HG03045 (cell line): ENCODE measurements at regions not wholly inside any gene's neighbourhood (a gene's known extent, or its start where the extent isn't known, plus 50 kb on each side); places are given as distances from the start of the nearest gene placed in this dataset.

Experiments used
- ATAC-seq: cut with Tn5 transposase; IDR thresholded peaks from one replicate; pipeline ENCODE4 v1.9.1; 2021; ENCODE audit warnings: mild to moderate bottlenecking, moderate library complexity; ENCODE audit not compliant: unreplicated experiment

DNA sequence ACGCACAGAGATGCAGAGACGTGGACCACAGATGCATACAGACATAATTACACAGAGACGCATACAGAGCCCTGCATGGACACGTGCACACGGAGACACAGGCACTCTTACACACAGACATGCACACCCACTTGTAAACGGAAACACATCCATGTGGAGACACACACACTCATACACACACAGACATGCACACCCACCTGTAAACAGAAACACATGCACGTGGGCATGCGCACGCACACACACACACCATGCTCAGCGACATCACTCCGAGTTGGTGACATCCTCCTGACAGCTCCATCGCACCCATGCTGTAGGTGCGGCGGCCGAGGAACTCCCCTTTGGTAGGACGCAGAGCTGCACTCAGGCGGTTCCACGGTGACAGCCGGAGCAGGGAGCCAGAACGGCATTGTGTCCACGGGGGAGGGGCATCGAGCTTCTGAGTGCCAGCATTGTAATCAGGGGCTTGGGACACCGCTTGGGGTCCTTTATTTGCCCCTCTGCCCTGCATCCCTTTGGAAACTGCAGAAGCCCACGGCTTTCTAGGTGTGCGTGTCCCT is 233.5 kb downstream of the RBFOX3 start:
- no peak for ATAC-seq

DNA sequence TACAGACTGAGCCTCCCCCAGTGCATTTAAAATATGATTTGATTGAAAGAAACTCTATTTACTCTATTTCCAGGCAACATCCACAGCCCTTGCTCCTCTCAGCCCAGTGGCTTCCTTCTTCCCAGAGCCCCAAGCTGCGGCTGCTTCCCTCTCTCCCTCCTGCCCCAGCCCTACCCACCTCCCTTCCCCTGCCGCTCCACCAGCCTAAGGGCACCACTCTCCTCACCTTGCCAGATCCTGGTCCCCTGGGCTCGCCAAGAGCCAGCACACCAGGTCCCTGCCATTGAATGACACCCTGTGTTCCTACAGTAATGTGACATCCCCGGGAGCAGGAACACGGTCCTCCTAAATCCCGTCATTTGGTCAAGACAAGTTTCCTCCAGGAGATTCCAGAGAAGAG is 236.0 kb downstream of the RBFOX3 start:
- ATAC-seq = no peak

DNA sequence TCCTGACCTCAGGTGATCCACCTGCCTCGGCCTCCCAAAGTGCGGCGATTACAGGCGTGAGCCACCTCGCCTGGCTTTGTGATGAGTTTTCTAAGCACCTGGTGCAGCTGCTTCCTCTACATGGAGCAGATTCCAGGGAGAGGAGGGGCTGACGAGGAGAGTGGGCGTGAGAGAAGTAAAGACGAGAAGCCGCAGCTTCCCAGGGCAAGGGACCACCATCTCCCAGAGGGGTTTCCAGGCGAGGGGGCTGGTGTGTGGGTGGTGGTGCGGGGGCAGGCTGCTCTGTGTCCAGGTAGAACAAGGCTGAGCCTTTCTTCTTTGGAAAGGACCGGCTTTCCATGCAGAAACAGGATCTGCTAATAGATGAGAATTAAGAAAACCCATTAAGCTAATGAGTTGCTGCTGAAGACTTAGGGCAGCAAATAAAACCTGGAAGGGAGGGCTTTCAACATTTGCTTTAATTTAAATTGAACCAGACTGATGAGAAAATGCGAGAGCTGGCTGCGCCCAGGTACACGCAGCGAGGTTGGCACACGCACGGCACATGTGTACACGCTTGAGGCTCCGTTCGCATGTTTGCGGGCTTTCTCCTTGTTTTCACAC is 236.7 kb downstream of the RBFOX3 start:
- ATAC-seq = no peak

DNA sequence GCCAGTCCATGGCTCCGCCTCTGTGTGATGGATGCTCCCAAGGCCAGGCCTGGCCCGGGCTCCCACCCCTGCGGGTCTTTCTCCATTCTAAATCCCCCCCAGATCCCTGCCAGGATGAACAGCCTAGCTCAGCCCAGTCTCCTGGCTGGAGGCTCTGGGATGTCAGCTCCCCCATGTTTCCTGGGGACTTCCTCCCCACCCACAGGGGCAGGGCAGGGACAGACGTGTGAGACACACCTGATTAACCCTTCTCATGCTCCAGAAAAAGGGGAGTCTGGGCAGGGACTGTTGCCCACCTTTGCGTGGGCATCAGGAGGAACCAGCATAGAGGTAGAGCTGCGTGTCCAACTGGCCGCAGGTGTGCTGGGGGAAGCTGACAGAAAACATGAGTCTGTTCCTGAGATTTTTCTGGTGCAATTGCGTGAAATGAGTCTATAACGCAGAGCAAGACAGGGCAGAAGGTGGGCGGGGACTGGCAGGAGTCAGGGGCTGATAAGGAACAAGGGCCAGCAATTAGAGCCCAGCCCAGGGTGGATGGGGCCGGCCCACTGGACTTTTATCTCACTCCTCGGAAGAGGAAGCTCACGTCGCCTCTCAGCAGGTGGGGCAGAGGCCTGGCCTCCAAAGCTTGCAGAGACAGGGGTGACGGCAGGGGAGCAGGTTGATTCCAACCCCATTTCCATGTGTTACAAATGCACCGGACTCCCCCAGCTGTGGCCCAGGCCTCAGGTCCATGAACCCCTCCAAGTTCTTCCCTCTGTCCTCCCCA is 238.2 kb downstream of the RBFOX3 start:
- no peak for ATAC-seq

DNA sequence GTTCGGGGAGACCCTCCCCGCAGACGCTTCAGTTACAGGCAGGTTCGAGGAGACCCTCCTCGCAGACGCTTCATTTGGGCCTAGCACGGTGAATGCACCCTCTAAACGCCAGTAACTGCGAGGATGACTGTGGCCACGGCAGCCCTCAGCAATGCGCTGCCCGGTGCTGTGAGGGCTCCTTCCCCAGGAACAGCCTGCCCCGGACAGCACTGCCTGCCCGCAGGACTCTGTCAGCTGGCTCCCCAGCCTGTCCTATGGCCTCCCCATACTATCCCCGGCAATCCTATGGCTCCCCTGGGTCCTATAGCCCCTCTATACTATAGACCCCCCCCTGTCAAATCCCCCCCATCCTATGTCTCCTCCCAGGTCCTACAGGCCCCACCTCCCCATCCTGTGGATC is 238.9 kb downstream of the RBFOX3 start:
- ATAC-seq = no peak

DNA sequence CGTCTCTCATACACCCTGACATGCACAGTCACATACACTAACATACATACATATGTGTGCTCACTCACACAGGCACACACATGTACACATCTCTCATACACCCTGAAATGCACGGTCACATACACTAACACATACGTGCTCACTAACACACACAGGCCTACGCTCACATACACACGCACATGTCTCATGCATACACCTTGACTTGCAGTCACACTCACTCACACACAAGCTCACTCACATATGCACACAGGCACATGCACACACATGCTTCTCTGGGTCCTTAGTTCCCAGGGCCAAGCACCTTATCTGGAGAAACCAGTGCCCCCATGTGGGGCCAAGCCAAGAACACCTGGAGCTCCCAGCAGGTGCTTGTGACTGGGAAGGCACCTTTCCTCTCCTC is 240.3 kb downstream of the RBFOX3 start:
- ATAC-seq = no peak

DNA sequence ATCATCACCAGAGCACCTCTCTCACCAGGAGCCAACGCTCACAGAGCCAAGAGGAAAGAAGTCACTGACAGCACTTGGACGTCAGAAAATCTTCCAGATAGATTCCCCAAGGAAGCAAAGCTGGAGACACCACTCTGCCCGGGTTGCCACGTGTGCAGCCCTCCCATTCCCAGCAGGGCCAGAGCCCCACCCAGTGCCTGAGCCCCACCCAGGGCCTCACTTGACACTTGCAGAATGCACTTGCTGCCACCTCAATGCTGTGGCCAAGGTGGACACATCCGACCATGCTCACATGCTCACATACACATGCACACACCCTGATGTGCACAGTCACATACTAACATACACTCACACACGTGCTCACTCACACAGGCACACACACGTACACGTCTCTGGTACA is 240.7 kb downstream of the RBFOX3 start:
- no peak for ATAC-seq

DNA sequence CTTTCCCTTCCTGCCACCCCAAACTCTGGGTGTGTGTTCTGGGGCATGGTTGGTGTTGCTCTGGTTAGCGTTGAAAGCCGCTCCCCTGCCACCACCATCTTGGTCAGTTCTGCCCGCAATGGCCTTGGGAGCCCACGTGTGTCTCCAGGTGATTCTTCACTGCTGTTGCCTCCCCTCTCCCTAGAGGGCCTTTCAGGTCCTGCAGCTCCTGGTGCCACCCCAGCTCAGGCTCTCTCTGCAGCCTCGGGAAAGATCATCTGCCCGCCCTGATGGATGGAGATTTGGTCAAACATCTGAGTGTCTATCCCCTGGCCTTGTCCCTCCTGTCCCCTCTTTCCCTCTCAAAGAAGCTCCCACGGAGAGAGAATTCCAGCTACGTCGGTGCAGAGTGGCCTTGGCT is 241.3 kb downstream of the RBFOX3 start:
- no peak for ATAC-seq

DNA sequence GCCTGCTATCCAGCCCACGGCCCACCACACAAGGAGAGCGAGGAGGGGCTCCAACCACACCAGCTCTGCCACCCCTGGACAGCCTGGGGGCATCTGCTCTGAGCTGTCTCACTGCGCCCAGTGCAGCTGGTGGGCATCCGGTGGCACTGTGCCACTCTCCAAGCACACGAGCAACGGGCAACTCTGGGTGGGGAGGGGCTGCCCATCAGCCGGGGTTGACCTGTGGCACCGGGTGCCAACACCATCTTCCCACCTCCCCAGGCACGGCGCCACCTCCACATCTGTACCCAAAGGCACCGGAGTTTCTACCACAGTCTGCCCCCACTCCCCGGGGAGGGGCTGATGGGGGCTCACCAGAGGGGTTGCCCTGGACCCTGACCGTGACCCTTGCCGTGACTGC is 241.8 kb downstream of the RBFOX3 start:
- ATAC-seq = no peak

DNA sequence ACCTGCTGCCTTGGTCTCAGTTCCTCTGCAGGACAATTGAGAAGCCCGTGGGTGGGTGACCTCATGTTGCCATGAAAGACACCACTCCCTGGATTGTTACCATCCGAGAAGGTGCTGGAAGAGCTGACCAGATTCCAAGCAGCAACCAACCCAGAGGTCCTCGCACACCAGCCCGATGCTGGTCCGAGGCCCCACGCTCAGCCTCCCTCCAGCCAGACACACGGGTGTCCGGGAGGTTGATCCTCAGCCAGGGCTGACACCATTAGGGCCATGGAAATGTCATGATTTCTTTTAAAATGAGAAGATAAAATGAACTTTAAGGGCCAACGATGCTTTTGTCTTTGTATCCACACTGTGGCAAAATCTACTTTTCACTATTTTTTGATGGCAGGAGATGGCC is 242.3 kb downstream of the RBFOX3 start:
- no peak for ATAC-seq

DNA sequence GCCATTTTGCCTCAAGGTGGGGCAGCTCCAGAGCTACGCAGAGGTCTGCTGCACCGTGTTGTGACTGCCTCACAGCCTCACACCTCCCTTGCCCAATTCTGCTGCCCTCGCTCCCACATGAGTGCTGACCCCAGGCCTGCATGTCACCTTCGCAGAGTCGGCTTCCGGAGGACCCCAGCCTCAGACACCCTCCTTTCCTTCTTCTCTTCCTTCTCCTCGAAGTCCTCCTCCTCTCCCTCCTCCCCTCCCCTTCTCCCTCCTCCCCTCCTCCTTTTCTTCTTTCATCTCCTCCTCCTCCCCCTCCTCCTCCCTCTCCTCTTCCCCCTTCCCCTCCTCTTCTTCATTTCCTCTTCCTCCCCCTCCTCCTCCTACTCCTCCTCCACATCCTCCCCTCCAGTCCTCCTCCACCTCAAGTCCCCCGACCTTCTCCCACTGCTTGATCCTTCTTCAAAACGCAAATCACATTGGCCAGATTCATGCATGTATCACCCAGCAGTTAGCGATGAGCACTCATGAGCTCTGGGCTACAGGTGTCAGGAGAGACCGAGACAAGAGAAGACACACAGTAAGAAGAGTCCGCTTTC is 243.8 kb downstream of the RBFOX3 start:
- no peak for ATAC-seq

DNA sequence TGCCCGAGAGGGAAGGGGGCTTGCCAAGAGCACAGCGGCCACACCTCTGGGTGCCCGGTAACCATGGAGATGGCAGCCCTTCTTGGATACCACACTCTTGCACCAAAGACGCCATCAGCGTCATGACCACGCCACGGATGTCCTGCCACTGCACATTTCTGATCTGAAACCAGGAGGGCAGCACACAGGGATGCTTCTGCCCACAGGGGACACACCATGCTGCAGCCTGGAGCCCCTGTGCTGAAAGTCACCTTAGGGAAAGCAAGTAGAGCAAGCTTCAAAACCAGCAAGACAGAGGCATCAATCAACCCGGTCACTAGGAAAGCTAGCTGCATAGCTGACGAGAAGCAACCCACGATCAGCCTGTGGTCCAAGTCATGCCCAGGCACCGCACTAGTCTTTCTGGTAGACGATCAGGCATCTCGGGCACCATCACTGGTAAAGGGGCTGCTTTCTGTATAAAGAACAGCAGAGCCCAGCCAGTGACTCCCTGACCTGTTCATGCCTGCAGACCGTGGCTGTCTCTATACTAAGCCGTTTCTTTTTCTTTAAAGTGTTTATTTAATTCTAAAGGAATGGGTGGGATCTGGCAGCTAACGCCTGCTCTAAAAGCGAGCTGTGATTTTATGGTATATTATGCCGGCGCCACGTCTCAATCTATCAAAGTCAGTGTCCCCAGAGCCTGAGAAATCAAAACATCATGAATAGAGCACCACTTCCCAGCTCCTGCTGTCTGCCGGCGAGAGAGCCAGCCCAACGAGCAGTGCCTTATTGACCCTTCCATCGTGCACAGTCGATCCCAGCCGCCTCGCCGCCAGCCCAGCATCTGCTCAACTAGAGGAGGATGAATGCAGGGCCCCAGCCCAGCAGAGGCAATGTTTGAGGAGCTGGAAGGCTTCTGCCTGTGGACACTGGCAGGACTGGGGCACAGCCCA is 244.7 kb downstream of the RBFOX3 start:
- ATAC-seq = no peak

DNA sequence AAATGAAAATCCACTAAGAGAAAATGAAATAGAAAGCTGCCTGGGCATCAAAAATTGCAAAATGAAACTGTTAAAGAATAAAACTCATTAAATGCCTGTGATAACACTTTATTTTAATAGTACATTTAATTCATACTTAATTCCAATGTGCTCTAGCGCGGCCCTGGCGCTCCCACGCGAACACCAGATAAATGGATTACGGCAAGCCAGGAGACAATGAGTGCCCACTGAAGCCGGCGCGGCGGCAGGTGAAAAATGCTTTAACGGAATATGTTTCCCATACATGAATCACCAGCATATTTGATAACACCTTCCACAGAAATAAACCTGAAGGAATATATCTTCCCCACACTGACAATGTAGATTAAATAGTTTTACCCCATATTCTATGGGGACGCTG is 245.5 kb downstream of the RBFOX3 start:
- no peak for ATAC-seq

DNA sequence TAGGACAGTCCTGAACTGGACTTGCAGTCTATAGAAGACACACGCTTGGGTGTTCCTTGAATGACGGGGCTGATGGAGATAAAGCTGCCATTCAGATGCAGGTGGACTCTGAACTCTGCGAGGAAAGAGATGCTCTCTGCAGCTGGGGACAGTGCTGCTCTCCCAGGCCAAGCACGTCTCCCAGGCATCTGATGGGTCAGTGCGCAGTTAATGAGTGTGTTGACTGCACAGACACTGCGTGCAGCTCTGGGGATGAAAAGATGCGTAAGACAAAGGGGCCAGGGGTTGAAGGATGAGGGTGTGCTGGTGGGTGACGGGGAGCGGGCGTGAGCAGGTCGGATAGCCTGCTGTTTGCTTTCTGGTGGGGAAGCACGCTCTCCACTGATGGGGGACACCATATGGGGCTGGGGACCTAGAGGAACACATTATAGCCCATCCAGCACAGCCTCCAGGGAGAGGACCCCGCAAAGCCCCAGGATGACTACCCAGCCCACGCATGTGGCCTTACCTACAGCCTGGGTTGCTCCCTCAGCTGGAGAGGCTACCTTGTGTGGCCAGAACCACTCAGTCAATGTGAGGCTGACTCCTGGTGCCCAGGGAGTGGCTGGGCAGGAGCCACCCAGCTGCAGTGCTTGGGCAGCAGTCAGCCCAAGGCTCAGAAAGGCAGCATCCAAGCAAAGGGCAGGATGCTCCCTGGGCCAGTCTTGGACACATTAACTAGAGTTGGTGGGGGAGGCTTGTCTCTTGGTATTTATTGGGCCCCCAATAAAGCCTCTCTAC is 246.3 kb downstream of the RBFOX3 start:
- no peak for ATAC-seq

DNA sequence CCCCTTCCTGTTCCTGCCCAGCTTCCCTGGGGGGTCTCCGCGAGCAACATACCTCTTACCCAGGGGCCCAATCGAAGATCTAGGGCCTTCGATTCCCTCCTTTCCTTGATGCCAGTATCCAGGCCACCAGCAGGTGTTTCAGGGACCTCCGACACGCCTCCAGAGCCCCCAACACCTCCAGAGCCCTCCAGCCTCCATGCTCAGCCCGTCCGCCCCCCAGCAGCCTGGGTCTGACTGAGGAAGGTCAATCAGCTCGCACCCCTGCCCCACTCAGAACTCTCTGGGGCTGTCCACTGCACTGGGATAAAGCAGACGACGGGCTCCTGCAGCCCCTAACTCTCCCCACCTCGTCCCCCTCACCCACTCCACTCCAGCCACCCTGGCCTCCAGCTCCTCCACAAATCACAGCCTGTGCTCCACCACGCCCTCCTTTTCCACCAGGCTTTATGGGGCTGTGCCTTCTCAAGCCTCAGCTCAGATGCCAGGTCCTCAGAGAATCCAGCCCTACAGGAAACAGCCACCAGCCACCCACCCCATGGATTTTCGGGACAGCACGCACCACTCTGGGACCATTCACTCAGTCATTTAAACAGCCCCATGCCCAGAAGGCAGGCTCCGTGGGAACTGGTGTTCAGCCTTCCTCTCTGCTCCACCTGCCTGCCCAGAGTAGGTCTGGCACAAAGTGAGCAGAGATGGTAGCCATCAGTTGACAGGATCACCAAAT is 247.1 kb downstream of the RBFOX3 start:
- no peak for ATAC-seq

DNA sequence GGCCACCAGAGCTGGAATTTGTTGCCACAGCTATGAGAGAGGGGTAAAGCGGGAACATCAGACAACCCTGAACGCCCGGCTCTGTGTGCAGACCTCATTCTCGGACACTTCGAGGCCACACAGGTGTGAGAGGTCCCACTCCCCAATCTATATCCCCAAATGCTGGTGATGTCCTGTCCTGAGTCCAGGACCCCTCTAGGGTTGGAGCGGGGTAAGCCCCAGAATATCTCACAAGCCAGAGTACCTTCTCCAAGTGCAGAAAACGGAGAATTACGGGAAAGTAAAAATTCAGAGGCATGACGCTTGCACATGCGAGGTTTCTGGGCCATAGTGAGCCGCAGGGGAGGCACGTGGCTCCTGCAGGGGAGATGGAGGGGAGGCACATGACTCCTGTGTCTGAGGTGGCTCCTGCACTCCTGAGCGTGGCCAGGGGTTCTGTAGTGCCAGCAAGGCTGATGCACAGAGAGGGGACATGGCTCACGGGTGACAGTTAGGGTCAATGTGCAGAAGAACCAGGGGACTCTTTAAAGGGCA is 248.0 kb downstream of the RBFOX3 start:
- no peak for ATAC-seq

DNA sequence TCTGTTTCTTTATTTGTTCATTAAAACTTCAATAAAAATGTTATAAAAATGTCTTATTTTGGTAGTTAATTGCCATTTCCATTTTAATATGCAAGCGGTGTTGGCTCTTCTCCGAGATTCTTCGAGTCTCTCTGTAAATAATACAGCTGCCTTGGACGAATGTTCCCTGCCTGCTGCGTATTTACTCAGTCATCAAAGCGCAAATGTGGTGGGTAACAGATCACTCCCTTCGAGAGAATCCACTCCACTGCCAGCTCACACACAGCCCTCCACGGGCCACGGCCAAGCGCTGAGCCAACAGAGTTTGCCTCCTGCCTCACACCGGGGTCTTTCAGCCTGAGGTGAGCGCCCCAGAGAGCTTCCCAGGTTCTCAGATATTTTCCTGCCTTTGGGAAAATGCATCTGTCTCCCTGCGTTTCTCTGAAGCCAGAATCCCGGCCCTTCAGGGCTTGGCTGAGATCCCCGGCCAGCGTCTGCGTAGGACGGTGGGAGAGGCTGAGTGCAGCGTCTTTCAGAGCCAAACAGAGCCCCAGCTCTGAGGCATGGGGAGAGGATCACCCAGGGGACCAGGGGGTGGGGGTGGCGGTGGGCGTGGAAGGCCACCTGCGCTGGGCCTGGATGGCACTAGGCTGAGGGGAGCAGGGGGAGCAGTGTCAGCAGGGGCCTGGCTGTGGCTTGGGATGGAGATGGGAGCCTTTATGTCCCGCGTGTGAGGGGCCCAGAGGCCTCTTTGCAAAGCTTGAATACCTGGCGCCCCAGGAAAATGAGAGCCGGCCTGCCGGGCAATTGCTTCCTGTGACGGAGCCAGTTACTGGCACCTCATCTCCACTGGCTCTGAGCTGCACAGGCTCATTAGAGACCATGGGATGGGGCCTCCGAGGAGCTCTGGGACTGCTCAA is 248.7 kb downstream of the RBFOX3 start:
- no peak for ATAC-seq

DNA sequence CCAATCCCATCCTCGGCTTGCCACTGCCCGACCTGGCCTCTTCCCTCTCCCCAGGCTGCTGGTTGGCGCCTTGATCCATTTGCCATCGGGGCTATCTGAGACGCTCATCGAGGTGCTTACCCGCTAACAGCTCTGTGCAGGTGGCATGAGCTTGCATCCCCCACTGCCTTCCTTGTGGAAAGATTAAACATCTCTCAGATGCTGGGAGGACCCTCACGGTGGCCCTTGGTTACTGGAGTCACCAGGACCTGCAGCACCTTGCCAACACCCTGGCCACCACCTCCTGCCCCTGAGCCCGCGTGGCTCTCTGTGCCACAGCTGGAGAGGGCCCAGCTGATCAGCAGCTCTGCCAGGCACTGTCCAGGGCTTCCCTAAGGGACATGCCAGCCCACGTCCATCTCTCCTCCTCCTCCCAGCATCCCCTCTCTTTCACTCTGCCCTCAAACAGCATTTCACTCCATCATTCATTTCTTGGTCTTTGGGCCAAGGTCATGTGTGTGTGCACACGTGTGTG is 249.6 kb downstream of the RBFOX3 start:
- ATAC-seq = no peak
